ENCODE measurements at regions not wholly inside any gene's neighbourhood (a gene's known extent, or its start where the extent isn't known, plus 50 kb on each side); places are given as distances from the start of the nearest gene placed in this dataset.

- no peak for TF ChIP-seq CTCF (IDR thresholded peaks at IDR 0.05; ENCODE audit: poor library complexity)
- TF ChIP-seq EZH2 (IDR thresholded peaks at IDR 0.05; ENCODE audit: borderline replicate concordance): no peak
Observed at GRCh38 chr18:72375618-72376017, 168.5 kb downstream of the CBLN2 start.
